SJCRH30 (cell line): ENCODE measurements at regions not wholly inside any gene's neighbourhood (a gene's known extent, or its start where the extent isn't known, plus 50 kb on each side); places are given as distances from the start of the nearest gene placed in this dataset.
"Not testable (repeated sequence)": the region's sequence is repeated elsewhere in the genome, so short reads cannot be mapped to it uniquely, and the experiment has no call there.

ENCODE experiments used
- DNase-seq, 2 experiments: peaks; one replicate each; pipeline ENCODE4 v3.0.0-alpha.2; 2015 to 2020
- H3K27ac ChIP-seq: fragments of 250-450 bp; sonication (Bioruptor Pico); 2 replicates; pipeline ENCODE4 v1.5.1; 2020; ENCODE audit warnings: mild to moderate bottlenecking, moderate library complexity
- H3K27me3 ChIP-seq: fragments of 250-450 bp; sonication (Bioruptor Pico); 2 replicates; pipeline ENCODE4 v1.5.1; 2020; ENCODE audit warnings: mild to moderate bottlenecking, moderate library complexity
- H3K36me3 ChIP-seq: fragments of 250-450 bp; sonication (Bioruptor Pico); 2 replicates; pipeline ENCODE4 v1.5.1; 2020; ENCODE audit warnings: mild to moderate bottlenecking, moderate library complexity
- H3K4me1 ChIP-seq: fragments of 250-450 bp; sonication (Bioruptor Pico); 2 replicates; pipeline ENCODE4 v1.5.1; 2020; ENCODE audit warnings: mild to moderate bottlenecking, moderate library complexity
- H3K4me3 ChIP-seq: fragments of 250-450 bp; sonication (Bioruptor Pico); 2 replicates; pipeline ENCODE4 v1.5.1; 2020; ENCODE audit warnings: mild to moderate bottlenecking, moderate library complexity
- H3K9me3 ChIP-seq: fragments of 250-450 bp; sonication (Bioruptor Pico); replicated peaks from 2 replicates; pipeline ENCODE4 v1.5.1; 2020; ENCODE audit warnings: mild to moderate bottlenecking, moderate library complexity

DNA sequence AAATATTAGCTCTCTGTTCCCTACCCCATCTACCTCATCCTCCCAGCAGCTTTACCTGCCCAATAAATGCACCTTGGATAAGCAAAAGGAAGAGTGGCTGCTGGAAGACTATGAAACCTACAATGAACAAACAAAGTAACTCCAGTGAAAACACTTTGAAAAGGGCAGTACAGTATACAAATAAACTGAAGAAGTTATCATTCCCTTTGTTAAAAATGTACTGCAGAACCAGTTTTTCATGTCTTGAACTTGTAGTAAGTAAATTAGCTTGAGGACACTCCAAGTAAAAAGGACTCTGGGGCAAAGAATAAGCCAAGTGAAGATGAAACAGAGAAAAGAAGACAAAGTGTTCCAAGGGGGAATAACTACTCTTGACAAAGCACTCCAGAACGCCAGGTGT, 457.1 kb downstream of the DTWD2 start:
- Histone ChIP-seq H3K36me3 (no peaks in the 10 kb centered on the region), H3K4me1 (no peaks in the 10 kb centered on the region), H3K27ac (no peak overlapping the region), H3K4me3 (no peak overlapping the region), H3K27me3 (no peaks in the 10 kb centered on the region), H3K9me3 (no peaks in the 10 kb centered on the region)
- no peak for DNase-seq

- Histone ChIP-seq H3K27me3 (no peaks in the 10 kb centered on the region), H3K36me3 (no peaks in the 10 kb centered on the region), H3K27ac (no peak overlapping the region), H3K9me3 (no peaks in the 10 kb centered on the region), H3K4me1 (no peaks in the 10 kb centered on the region), H3K4me3 (no peak overlapping the region)
- no peak for DNase-seq
Observed at GRCh38 chr5:118529361-118530144, 458.8 kb downstream of the DTWD2 start.

DNA sequence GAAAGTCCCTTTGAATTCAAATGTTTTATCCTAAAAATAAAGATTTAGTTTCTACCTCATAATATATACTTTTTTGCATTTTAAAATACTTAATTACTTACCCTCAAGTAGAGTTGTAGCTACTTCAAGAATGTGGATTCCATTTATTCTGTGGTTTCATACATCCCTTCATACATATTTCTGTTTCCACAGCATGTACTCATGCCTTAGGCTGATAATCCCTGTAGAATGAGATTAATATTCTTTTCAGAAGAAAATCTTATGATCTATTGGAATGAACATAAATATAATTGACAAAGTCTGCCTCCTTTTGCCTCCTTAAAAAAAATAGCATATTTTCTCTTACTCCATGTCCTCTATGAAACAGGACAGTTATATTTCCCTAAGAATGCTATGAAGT, 465.7 kb downstream of the DTWD2 start:
- DNase-seq = no peak

GRCh38 chr5:118520771-118521415, 467.5 kb downstream of the DTWD2 start:
- H3K27ac ChIP-seq = no peak overlapping the region
- H3K4me3 ChIP-seq = no peak overlapping the region
- no peaks in the 10 kb centered on the region for H3K9me3 ChIP-seq
- H3K36me3 ChIP-seq = no peaks in the 10 kb centered on the region
- no peaks in the 10 kb centered on the region for H3K4me1 ChIP-seq
- DNase-seq = no peak
- H3K27me3 ChIP-seq = no peaks in the 10 kb centered on the region

More for the DNA sequence above, 465.7 kb downstream of the DTWD2 start:
- Histone ChIP-seq H3K9me3 (no peaks in the 10 kb centered on the region), H3K4me1 (no peaks in the 10 kb centered on the region), H3K27me3 (no peaks in the 10 kb centered on the region), H3K36me3 (no peaks in the 10 kb centered on the region), H3K27ac (no peak overlapping the region), H3K4me3 (no peak overlapping the region)

GRCh38 chr5:118519466-118519865, 468.9 kb downstream of the DTWD2 start:
- Histone ChIP-seq H3K4me3 (no peak overlapping the region), H3K27ac (no peak overlapping the region), H3K9me3 (no peaks in the 10 kb centered on the region), H3K4me1 (no peaks in the 10 kb centered on the region), H3K36me3 (no peaks in the 10 kb centered on the region), H3K27me3 (no peaks in the 10 kb centered on the region)
- no peak for DNase-seq

- no peaks in the 10 kb centered on the region for H3K4me1 ChIP-seq
- H3K27me3 ChIP-seq = no peaks in the 10 kb centered on the region
- H3K9me3 ChIP-seq = no peaks in the 10 kb centered on the region
- H3K27ac ChIP-seq = no peak overlapping the region
- H3K4me3 ChIP-seq = no peak overlapping the region
- no peak for DNase-seq
- H3K36me3 ChIP-seq = no peaks in the 10 kb centered on the region
Observed at GRCh38 chr5:118518720-118519119, 469.6 kb downstream of the DTWD2 start.

DNA sequence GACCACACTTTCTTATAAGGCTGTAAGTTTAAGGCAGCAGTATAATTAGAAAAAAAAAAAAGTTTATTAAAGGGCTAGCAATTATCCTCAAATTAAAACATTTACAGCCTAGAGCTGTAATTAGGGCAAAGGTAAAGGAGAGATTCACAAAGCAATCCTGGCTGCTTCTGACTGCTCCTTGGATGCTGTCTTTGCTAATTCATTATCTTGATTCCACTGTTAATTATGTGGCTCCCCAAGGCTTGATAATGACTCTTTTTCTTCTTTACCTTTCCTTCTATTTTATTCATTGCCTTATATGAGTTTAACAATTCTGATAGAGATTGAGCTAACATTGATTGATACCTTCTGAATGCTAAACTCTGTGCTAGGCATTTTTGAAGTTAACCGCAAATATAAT, 476.5 kb downstream of the DTWD2 start:
- no peaks in the 10 kb centered on the region for H3K9me3 ChIP-seq
- no peaks in the 10 kb centered on the region for H3K27me3 ChIP-seq
- H3K27ac ChIP-seq = no peak overlapping the region
- no peaks in the 10 kb centered on the region for H3K36me3 ChIP-seq
- DNase-seq = no peak
- no peak overlapping the region for H3K4me3 ChIP-seq
- no peaks in the 10 kb centered on the region for H3K4me1 ChIP-seq

DNA sequence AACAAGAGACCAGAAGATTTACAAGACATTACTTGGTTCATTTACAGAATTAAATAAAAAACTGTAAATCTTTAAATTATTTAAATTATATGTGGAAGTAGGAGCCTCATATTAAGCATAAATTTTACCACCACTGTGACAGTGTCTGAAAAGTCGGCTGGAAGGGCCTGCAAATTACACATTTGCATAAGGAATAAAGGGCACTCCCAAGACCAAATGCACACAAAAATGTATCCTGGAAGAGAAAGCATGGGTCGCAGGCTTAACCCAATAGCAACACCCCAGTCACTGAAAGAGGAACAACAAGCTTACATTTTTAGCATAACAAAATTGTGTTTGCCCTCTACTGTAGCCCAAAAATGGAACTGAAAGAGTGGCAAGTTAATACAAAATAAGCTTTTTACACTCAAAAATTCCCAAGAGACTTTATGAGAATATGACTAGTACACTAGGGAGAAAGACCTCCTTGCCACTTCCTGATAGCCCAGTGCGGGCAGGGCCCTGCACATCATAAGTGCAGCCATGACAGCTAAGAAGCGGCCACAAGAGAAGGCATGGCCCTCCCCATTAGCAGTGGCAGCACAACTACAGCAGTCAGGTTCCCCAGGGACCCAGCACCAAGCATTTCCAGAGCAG, 482.0 kb downstream of the DTWD2 start:
- H3K4me3 ChIP-seq = no peak overlapping the region
- H3K4me1 ChIP-seq = no peaks in the 10 kb centered on the region
- no peaks in the 10 kb centered on the region for H3K9me3 ChIP-seq
- H3K27me3 ChIP-seq = no peaks in the 10 kb centered on the region
- no peaks in the 10 kb centered on the region for H3K36me3 ChIP-seq
- no peak for DNase-seq
- H3K27ac ChIP-seq = no peak overlapping the region

DNA sequence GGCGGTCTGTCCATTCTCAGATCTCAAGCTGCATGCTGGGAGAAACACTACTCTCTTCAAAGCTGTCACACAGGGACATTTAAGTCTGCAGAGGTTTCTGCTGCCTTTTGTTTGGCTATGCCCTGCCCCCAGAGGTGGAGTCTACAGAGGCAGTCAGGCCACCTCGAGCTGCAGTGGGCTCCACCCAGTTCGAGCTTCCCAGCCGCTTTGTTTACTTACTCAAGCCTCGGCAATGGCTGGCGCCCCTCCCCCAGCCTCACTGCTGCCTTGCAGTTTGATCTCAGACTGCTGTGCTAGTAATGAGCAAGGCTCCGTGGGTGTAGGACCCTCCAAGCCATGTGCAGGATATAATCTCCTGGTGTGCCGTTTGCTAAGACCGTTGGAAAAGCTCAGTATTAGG, 486.1 kb downstream of the DTWD2 start:
- H3K9me3 ChIP-seq, H3K4me3 ChIP-seq, H3K4me1 ChIP-seq, H3K27ac ChIP-seq, H3K36me3 ChIP-seq, DNase-seq, H3K27me3 ChIP-seq: not testable (repeated sequence)

DNA sequence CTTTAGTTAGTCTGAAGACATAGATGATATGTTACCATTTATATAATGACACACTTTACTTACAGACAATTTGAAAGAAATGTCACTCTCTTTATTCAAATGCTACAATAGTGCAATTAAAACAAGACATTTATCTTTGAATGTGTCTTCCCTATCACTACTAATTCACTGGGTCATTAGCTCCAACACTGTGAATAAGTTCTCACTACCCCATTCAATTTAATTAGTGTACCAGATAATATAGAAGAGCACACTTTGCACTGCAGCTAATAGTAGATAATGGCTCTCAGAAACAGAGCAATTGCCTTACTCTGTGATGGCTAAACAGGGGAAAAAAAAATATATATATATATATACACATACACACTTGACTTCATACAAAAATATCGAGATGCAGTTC, 497.0 kb downstream of the DTWD2 start:
- no peaks in the 10 kb centered on the region for H3K36me3 ChIP-seq
- H3K4me1 ChIP-seq = no peaks in the 10 kb centered on the region
- no peak overlapping the region for H3K4me3 ChIP-seq
- H3K27ac ChIP-seq = no peak overlapping the region
- DNase-seq = no peak
- no peaks in the 10 kb centered on the region for H3K27me3 ChIP-seq
- H3K9me3 ChIP-seq = no peaks in the 10 kb centered on the region

DNA sequence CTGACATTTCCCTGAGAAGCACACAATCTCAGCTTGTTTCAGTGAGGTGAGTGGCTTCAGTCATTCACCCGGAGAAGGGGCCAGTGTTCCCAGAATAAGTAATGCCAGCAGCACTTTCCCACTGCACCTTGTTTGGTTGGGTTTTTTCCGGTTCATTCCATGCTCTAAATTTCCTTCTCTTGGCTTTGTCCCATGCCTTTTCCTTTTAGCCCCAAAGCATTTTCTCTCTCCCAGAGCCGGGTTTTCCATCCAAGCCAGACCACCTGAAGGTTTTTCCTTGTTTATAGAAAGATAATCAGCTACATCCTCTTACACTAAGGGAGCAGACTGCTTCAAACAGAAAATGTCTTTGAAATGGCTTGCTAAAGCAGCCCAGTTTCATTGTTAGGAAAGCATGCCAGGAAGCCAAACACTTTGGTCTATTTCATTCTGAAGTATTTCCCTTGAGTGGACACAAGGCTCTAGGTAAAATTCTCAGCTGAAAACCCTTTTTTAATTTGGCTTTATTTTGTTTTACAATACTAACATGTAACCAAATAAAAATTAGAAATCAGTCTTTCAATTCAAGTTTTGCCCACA, 501.6 kb downstream of the DTWD2 start:
- Histone ChIP-seq H3K4me1 (no peaks in the 10 kb centered on the region), H3K4me3 (no peak overlapping the region), H3K27ac (no peak overlapping the region), H3K9me3 (no peaks in the 10 kb centered on the region), H3K27me3 (no peaks in the 10 kb centered on the region), H3K36me3 (no peaks in the 10 kb centered on the region)
- no peak for DNase-seq

- no peaks in the 10 kb centered on the region for H3K27me3 ChIP-seq
- peak in 1 of 2 experiments; percentile 23 for DNase-seq
- H3K9me3 ChIP-seq = no peaks in the 10 kb centered on the region; the same call in 1 of the 2 replicates
- H3K4me3 ChIP-seq = no peak overlapping the region
- no peak overlapping the region for H3K27ac ChIP-seq
- no peaks in the 10 kb centered on the region for H3K36me3 ChIP-seq
- H3K4me1 ChIP-seq = no peaks in the 10 kb centered on the region
Observed at GRCh38 chr5:118479285-118479684, 509.1 kb downstream of the DTWD2 start.

- Histone ChIP-seq H3K4me3 (no peak overlapping the region), H3K27me3 (no peaks in the 10 kb centered on the region), H3K27ac (no peak overlapping the region), H3K9me3 (no peaks in the 10 kb centered on the region; the same call in 1 of the 2 replicates), H3K36me3 (no peaks in the 10 kb centered on the region), H3K4me1 (no peaks in the 10 kb centered on the region)
- no peak for DNase-seq
Observed at GRCh38 chr5:118478852-118479251, 509.5 kb downstream of the DTWD2 start.

DNA sequence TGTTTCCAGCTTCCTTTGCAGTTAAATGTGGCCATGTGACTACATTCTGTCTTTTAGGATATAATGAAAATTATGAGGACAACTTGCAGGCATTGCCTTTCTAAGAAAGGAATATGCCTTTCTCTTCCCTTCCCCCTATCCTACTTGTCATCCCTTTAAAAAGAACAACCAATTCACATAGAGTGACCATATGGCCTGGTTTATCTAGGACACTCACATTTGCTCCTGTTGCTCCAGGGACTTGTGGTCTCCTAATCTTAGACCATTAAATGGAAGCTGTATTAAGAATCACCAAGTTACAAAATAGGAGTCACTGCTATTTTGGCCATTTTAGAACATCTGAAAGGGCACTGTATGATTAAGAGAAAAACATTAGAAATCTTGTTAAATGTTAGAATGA, 520.3 kb downstream of the DTWD2 start:
- H3K9me3 ChIP-seq = no peaks in the 10 kb centered on the region
- no peak overlapping the region for H3K27ac ChIP-seq
- H3K27me3 ChIP-seq = no peaks in the 10 kb centered on the region
- H3K4me1 ChIP-seq = no peaks in the 10 kb centered on the region
- no peaks in the 10 kb centered on the region for H3K36me3 ChIP-seq
- no peak for DNase-seq
- no peak overlapping the region for H3K4me3 ChIP-seq

GRCh38 chr5:118467103-118467502, 521.2 kb downstream of the DTWD2 start:
- no peaks in the 10 kb centered on the region for H3K36me3 ChIP-seq
- no peak overlapping the region for H3K27ac ChIP-seq
- no peaks in the 10 kb centered on the region for H3K9me3 ChIP-seq
- no peak for DNase-seq
- H3K4me3 ChIP-seq = no peak overlapping the region
- no peaks in the 10 kb centered on the region for H3K27me3 ChIP-seq
- H3K4me1 ChIP-seq = no peaks in the 10 kb centered on the region
